NB4 (cell line): ENCODE measurements at regions not wholly inside any gene's neighbourhood (a gene's known extent, or its start where the extent isn't known, plus 50 kb on each side); places are given as distances from the start of the nearest gene placed in this dataset.

ENCODE experiments used
- MYC ChIP-seq: IDR thresholded peaks from 2 replicates; pipeline ENCODE4 v1.6.1; 2011; ENCODE audit warnings: low read depth, low read length
- POLR2A ChIP-seq: IDR thresholded peaks from 2 replicates; pipeline ENCODE4 v1.6.1; 2011; ENCODE audit warnings: mild to moderate bottlenecking; ENCODE audit not compliant: insufficient read length; ENCODE audit errors: extremely low read depth
- TF ChIP-seq, protein P1 (sequence below): IDR thresholded peaks from 2 replicates; pipeline ENCODE4 v1.6.1; 2011; ENCODE audit warnings: low read depth, low read length
- TF ChIP-seq, protein P2 (sequence below): IDR thresholded peaks from one replicate; pipeline ENCODE4 v1.5.1; 2012; ENCODE audit warnings: low read depth, low read length

DNA sequence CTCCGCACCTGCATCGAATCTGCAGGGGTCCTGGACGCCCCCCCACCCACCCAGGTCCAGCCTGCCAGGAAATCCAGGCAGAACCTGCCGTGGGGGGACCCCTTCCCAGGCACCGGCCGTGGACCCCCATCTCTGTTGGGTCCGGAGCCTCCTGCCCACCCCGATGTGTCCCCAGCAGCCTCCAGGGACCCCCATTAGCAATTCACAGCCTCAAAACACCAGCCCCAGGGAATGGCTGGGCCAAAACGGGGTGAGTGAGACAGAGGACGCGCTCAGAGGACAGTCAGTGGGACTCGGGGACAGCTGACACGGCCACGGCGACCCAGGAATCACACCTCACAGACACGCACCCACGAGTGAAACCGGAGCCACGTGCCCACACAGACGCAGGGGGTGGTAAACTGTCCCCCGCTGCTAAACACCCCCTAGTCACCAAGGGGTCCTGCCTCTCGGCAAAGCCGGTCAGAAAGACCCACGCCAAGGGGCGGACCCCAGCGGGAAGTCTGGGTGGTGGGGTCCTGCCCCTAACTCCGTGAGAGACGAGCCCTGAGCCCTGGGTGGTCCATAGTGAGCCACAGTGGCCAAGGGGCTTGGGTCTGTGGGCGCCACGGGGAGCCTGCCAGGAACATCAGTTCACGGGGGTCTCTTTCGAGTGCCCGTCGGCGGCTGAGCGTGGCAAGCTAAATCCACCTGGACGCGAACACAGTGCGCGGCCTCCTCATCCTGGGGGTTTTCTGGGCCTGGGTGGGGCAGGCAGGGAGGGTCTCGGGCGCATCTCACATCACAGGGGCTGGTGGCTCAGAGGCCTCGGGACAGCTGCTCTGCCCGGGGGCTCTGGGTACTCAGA lies 126.5 kb upstream of the NKX1-1 start:
- TF ChIP-seq, protein P1, sequence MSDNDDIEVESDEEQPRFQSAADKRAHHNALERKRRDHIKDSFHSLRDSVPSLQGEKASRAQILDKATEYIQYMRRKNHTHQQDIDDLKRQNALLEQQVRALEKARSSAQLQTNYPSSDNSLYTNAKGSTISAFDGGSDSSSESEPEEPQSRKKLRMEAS = no peak
- TF ChIP-seq MYC (no peak), POLR2A (no peak)
- TF ChIP-seq, protein P2, sequence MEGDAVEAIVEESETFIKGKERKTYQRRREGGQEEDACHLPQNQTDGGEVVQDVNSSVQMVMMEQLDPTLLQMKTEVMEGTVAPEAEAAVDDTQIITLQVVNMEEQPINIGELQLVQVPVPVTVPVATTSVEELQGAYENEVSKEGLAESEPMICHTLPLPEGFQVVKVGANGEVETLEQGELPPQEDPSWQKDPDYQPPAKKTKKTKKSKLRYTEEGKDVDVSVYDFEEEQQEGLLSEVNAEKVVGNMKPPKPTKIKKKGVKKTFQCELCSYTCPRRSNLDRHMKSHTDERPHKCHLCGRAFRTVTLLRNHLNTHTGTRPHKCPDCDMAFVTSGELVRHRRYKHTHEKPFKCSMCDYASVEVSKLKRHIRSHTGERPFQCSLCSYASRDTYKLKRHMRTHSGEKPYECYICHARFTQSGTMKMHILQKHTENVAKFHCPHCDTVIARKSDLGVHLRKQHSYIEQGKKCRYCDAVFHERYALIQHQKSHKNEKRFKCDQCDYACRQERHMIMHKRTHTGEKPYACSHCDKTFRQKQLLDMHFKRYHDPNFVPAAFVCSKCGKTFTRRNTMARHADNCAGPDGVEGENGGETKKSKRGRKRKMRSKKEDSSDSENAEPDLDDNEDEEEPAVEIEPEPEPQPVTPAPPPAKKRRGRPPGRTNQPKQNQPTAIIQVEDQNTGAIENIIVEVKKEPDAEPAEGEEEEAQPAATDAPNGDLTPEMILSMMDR = no peak
